HEK293T (cell line): ENCODE measurements at regions not wholly inside any gene's neighbourhood (a gene's known extent, or its start where the extent isn't known, plus 50 kb on each side); places are given as distances from the start of the nearest gene placed in this dataset.

Experiments used
- BHLHE40 ChIP-seq: fragments of 450-650 bp; IDR thresholded peaks from 2 replicates; pipeline ENCODE4 v1.6.1; 2016; ENCODE audit warnings: mild to moderate bottlenecking, moderate library complexity, borderline replicate concordance
- FOXA1 ChIP-seq: fragments of 450-650 bp; IDR thresholded peaks from 2 replicates; pipeline ENCODE4 v1.6.1; 2016; ENCODE audit warnings: mild to moderate bottlenecking
- FOXM1 ChIP-seq: fragments of 450-650 bp; IDR thresholded peaks from 2 replicates; pipeline ENCODE4 v1.6.1; 2017; ENCODE audit warnings: mild to moderate bottlenecking, borderline replicate concordance
- HDGF ChIP-seq: fragments of 450-650 bp; IDR thresholded peaks from 2 replicates; pipeline ENCODE4 v1.6.1; 2017; ENCODE audit warnings: antibody characterized with exemption, borderline replicate concordance
- SP1 ChIP-seq: fragments of 450-650 bp; IDR thresholded peaks from 2 replicates; pipeline ENCODE4 v1.6.1; 2017
- ZNF384 ChIP-seq: fragments of 450-650 bp; IDR thresholded peaks from 2 replicates; pipeline ENCODE4 v1.6.1; 2016

DNA sequence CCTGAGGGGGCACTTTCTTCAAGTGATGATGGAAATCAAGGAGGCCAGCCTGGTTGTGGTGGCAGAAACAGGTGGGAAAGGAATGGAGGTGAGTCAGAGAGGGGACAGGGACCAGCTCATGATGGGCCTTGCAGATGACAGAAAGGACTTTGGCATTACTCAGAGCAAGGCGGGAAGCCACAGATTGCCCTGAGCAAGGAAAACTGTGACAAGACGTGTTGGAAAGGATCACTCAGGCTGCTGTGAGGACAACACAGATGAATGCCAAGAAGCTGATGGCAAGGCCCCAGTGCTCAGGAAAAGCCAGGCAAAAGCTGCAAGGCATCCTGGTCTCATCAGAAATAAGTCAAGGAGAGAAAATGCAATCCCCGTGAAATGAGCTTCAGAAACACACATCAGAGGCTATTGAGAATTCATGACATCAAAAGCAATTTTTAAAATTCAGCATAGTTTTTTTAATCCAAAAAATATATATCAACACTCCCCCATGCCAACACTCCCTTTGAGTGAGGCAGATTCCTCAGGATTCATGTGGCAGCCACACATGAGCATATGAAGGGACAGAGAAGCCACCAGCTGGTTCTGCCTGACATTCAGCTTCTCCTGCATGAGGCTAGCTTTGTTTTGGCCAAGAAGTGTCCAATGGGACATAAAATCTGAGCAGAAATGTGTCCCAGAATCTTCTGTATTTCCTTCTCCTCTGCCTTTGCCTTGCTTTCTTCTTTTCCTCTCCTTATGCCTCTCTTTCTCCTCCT is 244.5 kb upstream of the MYO3A start:
- TF ChIP-seq FOXM1 = no peak
- TF ChIP-seq BHLHE40 = no peak
- no peak for TF ChIP-seq FOXA1
- TF ChIP-seq HDGF = no peak
- no peak for TF ChIP-seq ZNF384
- no peak for TF ChIP-seq SP1
